SK-N-SH treated with all-trans-retinoic acid at 6 μM for 48 hours (cell line): ENCODE measurements at regions not wholly inside any gene's neighbourhood (a gene's known extent, or its start where the extent isn't known, plus 50 kb on each side); places are given as distances from the start of the nearest gene placed in this dataset.

Experiments used
- ARNTL ChIP-seq: fragments of 450-650 bp; formaldehyde crosslinking; IDR thresholded peaks from 2 replicates; pipeline ENCODE4 v1.5.0; 2020; ENCODE audit warnings: low read depth, mild to moderate bottlenecking, moderate library complexity, borderline replicate concordance
- CREB5 ChIP-seq: fragments of 250-450 bp; sonication (Bioruptor Pico); IDR thresholded peaks from 2 replicates; pipeline ENCODE4 v1.5.1; 2020; ENCODE audit warnings: low read depth, mild to moderate bottlenecking, moderate library complexity
- CSDC2 ChIP-seq: fragments of 250-450 bp; sonication (Bioruptor Pico); IDR thresholded peaks from 2 replicates; pipeline ENCODE4 v1.5.0; 2020; ENCODE audit warnings: mild to moderate bottlenecking, moderate library complexity
- ESRRG ChIP-seq: fragments of 250-450 bp; sonication (Bioruptor Pico); IDR thresholded peaks from 2 replicates; pipeline ENCODE4 v1.6.1; 2021; ENCODE audit warnings: mild to moderate bottlenecking
- TSHZ2 ChIP-seq: fragments of 250-450 bp; sonication (Bioruptor Pico); IDR thresholded peaks from 2 replicates; pipeline ENCODE4 v1.5.0; 2020; ENCODE audit warnings: mild to moderate bottlenecking, moderate library complexity
- ZFP3 ChIP-seq: fragments of 250-450 bp; sonication (Bioruptor Pico); IDR thresholded peaks from 2 replicates; pipeline ENCODE4 v1.5.0; 2020; ENCODE audit warnings: mild to moderate bottlenecking, moderate library complexity
- ZFP30 ChIP-seq: fragments of 450-650 bp; formaldehyde crosslinking; IDR thresholded peaks from 2 replicates; pipeline ENCODE4 v1.5.0; 2022; ENCODE audit warnings: mild to moderate bottlenecking, moderate library complexity
- ZNF565 ChIP-seq: fragments of 450-650 bp; formaldehyde crosslinking; conservative IDR thresholded peaks from 2 replicates; pipeline ENCODE4 v1.5.0; 2020; ENCODE audit warnings: low read depth, mild to moderate bottlenecking, moderate library complexity

GRCh38 chr12:124482567-124482893 is 84.9 kb downstream of the NCOR2 start:
- TF ChIP-seq TSHZ2 (CRISPR knock-in tag) (no peak), ESRRG (CRISPR knock-in tag) (no peak), ZFP30 (no peak), ARNTL (CRISPR knock-in tag) (no peak), ZNF565 (CRISPR knock-in tag) (no peak), CSDC2 (CRISPR knock-in tag) (no peak), CREB5 (CRISPR knock-in tag) (no peak), ZFP3 (no peak)
